H9 (cell line): ENCODE measurements at regions not wholly inside any gene's neighbourhood (a gene's known extent, or its start where the extent isn't known, plus 50 kb on each side); places are given as distances from the start of the nearest gene placed in this dataset.

Experiments used
- DNase-seq: peaks from one replicate; pipeline ENCODE4 v3.0.0-alpha.2; 2017
- H2AFZ ChIP-seq: one replicate; pipeline ENCODE4 v1.6.1; 2013; ENCODE audit warnings: mild to moderate bottlenecking, low read length, control low read depth, moderate library complexity
- H2AK5ac ChIP-seq: 2 replicates; pipeline ENCODE4 v1.6.1; 2013; ENCODE audit warnings: low read length, control low read depth, mixed read lengths; ENCODE audit not compliant: insufficient read length
- H2BK120ac ChIP-seq: one replicate; pipeline ENCODE4 v1.6.1; 2013; ENCODE audit warnings: low read depth, mild to moderate bottlenecking, low read length, control low read depth, inconsistent platforms; ENCODE audit not compliant: poor library complexity, severe bottlenecking
- H2BK12ac ChIP-seq: 2 replicates; pipeline ENCODE4 v1.6.1; 2013; ENCODE audit warnings: low read length, control low read depth, mixed read lengths, low read depth; ENCODE audit not compliant: insufficient read length
- H2BK15ac ChIP-seq: 2 replicates; pipeline ENCODE4 v1.6.1; 2013; ENCODE audit warnings: low read depth, low read length, control low read depth
- H2BK20ac ChIP-seq: one replicate; pipeline ENCODE4 v1.6.1; 2013; ENCODE audit warnings: low read depth, mild to moderate bottlenecking, low read length, control low read depth, inconsistent platforms; ENCODE audit not compliant: poor library complexity, severe bottlenecking
- H2BK5ac ChIP-seq: 2 replicates; pipeline ENCODE4 v1.6.1; 2013; ENCODE audit warnings: low read length, control low read depth, mixed read lengths; ENCODE audit not compliant: insufficient read length
- H3K14ac ChIP-seq: 2 replicates; pipeline ENCODE4 v1.6.1; 2013; ENCODE audit warnings: low read length, control low read depth; ENCODE audit not compliant: insufficient read depth
- H3K18ac ChIP-seq: 2 replicates; pipeline ENCODE4 v1.6.1; 2013; ENCODE audit warnings: low read depth, mild to moderate bottlenecking, mixed read lengths, low read length, control low read depth; ENCODE audit not compliant: insufficient read length
- H3K23ac ChIP-seq: 2 replicates; pipeline ENCODE4 v1.6.1; 2013; ENCODE audit warnings: low read length, control low read depth, mixed read lengths, low read depth; ENCODE audit not compliant: insufficient read length
- H3K23me2 ChIP-seq: 2 replicates; pipeline ENCODE4 v1.6.1; 2013; ENCODE audit warnings: low read depth, mild to moderate bottlenecking, mixed read lengths, low read length, control low read depth; ENCODE audit not compliant: insufficient read length, poor library complexity, severe bottlenecking
- H3K27ac ChIP-seq: 2 replicates; pipeline ENCODE4 v1.5.1; 2013; ENCODE audit warnings: low read length, control low read depth, mixed read lengths, low read depth; ENCODE audit not compliant: insufficient read length
- H3K27me3 ChIP-seq: 2 replicates; pipeline ENCODE4 v1.6.1; 2013; ENCODE audit warnings: low read length, control low read depth, inconsistent platforms; ENCODE audit not compliant: insufficient read depth
- H3K4ac ChIP-seq: 2 replicates; pipeline ENCODE4 v1.6.1; 2013; ENCODE audit warnings: low read depth, mild to moderate bottlenecking, control low read depth, inconsistent platforms, low read length, moderate library complexity
- H3K4me1 ChIP-seq: 2 replicates; pipeline ENCODE4 v1.6.1; 2013; ENCODE audit warnings: low read length, control low read depth, inconsistent platforms; ENCODE audit not compliant: insufficient read depth
- H3K4me2 ChIP-seq: 2 replicates; pipeline ENCODE4 v1.6.1; 2013; ENCODE audit warnings: low read length, control low read depth, mixed read lengths; ENCODE audit not compliant: insufficient read length, insufficient read depth
- H3K56ac ChIP-seq: 2 replicates; pipeline ENCODE4 v1.6.1; 2013; ENCODE audit warnings: low read depth, mild to moderate bottlenecking, mixed read lengths, low read length, control low read depth; ENCODE audit not compliant: insufficient read length
- H3K79me1 ChIP-seq: 2 replicates; pipeline ENCODE4 v1.6.1; 2013; ENCODE audit warnings: low read depth, mild to moderate bottlenecking, moderate library complexity, low read length, control low read depth, inconsistent platforms; ENCODE audit not compliant: insufficient read depth, poor library complexity, severe bottlenecking
- H3K79me2 ChIP-seq: 2 replicates; pipeline ENCODE4 v1.6.1; 2013; ENCODE audit warnings: low read length, control low read depth, inconsistent platforms; ENCODE audit not compliant: insufficient read depth
- H3K9ac ChIP-seq: 2 replicates; pipeline ENCODE4 v1.6.1; 2013; ENCODE audit warnings: low read length, control low read depth, mixed read lengths; ENCODE audit not compliant: insufficient read length; ENCODE audit errors: extremely low read depth
- H3K9me3 ChIP-seq: one replicate; pipeline ENCODE4 v1.6.1; 2013; ENCODE audit warnings: low read depth, low read length, inconsistent platforms; ENCODE audit not compliant: control insufficient read depth
- H3T11ph ChIP-seq: one replicate; pipeline ENCODE4 v1.6.1; 2013; ENCODE audit warnings: mild to moderate bottlenecking, low read length, control low read depth, inconsistent platforms
- H4K20me1 ChIP-seq: one replicate; pipeline ENCODE4 v1.6.1; 2013; ENCODE audit not compliant: control insufficient read depth, insufficient read length, insufficient read depth
- H4K5ac ChIP-seq: 2 replicates; pipeline ENCODE4 v1.6.1; 2013; ENCODE audit warnings: low read depth, mild to moderate bottlenecking, mixed read lengths, low read length, control low read depth; ENCODE audit not compliant: insufficient read length
- H4K8ac ChIP-seq: replicated peaks from 2 replicates; pipeline ENCODE4 v1.6.1; 2013; ENCODE audit warnings: low read length, control low read depth, mixed read lengths, low read depth; ENCODE audit not compliant: insufficient read length
- H4K91ac ChIP-seq: 2 replicates; pipeline ENCODE4 v1.6.1; 2013; ENCODE audit warnings: low read depth, mild to moderate bottlenecking, moderate library complexity, mixed read lengths, low read length, control low read depth; ENCODE audit not compliant: insufficient read length
- H3K27ac Mint-ChIP-seq, 3 experiments: 2 replicates in 2 of 3; 3 replicates in 1 of 3; pipeline ENCODE4 v1.8.0; 2020 to 2021; ENCODE audit warnings: mixed read lengths in 3 of 3, mild to moderate bottlenecking in 1 of 3, moderate library complexity in 1 of 3
- H3K27me3 Mint-ChIP-seq: 2 replicates; pipeline ENCODE4 v1.8.0; 2021; ENCODE audit warnings: low read depth, mild to moderate bottlenecking, moderate library complexity, mixed read lengths
- H3K36me3 Mint-ChIP-seq, 3 experiments: 2 replicates in 2 of 3; 3 replicates in 1 of 3; pipeline ENCODE4 v1.8.0; 2020 to 2021; ENCODE audit warnings: low read depth in 3 of 3, mixed read lengths in 3 of 3; ENCODE audit not compliant: insufficient read depth in 1 of 3
- H3K4me1 Mint-ChIP-seq, 2 experiments: 2 replicates each; pipeline ENCODE4 v1.8.0; 2020; ENCODE audit warnings: mixed read lengths in 2 of 2
- H3K4me3 Mint-ChIP-seq, 2 experiments: 2 replicates in 1 of 2; 3 replicates in 1 of 2; pipeline ENCODE4 v1.8.0; 2020 to 2021; ENCODE audit warnings: mild to moderate bottlenecking in 2 of 2, mixed read lengths in 2 of 2, moderate library complexity in 1 of 2
- H3K9me3 Mint-ChIP-seq, 2 experiments: 2 replicates in 1 of 2; 3 replicates in 1 of 2; pipeline ENCODE4 v1.8.0; 2020; ENCODE audit warnings: mild to moderate bottlenecking in 2 of 2, mixed read lengths in 2 of 2, moderate library complexity in 1 of 2
- WGBS: extraction: QIAGEN DNeasy Blood & Tissue Kit; methylation state at CpG from one replicate; pipeline ENCODE4 v1.1.7; 2013; ENCODE audit warnings: missing lambda C conversion rate, low lambda C conversion rate, mixed read lengths; ENCODE audit not compliant: insufficient read length; ENCODE audit errors: extremely low coverage; 5-methylcytosine and 5-hydroxymethylcytosine counted together
- TF ChIP-seq, protein P1 (sequence below): fragments of 200-600 bp; sonication (generic); conservative IDR thresholded peaks from 3 replicates; pipeline ENCODE4 v1.8.0; 2021; ENCODE audit warnings: antibody characterized with exemption, mild to moderate bottlenecking

DNA sequence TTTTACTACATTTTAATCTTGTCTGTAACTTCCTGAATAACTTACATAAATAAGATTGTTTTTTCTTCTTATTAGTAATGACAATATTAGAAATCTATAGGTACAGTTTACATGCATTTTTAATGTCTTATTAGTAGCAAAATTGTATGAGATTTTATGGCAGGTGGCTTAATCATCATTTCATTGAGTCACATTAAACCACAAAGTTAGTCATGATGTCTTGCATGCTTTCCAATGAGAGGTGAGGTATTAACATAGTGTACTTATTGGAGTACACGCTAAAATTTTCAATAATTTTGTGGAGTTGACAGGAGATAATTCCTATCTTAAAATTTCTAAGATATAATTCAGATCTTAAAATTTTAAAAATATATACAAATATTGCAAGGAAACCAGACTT is 989.6 kb upstream of the ARRDC3 start:
- Histone ChIP-seq H3K4me2 (no peak overlapping the region), H3K79me2 (no peaks in the 10 kb centered on the region), H3K9me3 (no peaks in the 10 kb centered on the region), H3K56ac (no peak overlapping the region), H3K27me3 (no peaks in the 10 kb centered on the region), H3K4ac (no peak overlapping the region), H3K9ac (no peak overlapping the region), H3K23me2 (no peaks in the 10 kb centered on the region), H2BK5ac (no peak overlapping the region), H3T11ph (no peak overlapping the region), H4K20me1 (no peaks in the 10 kb centered on the region), H4K5ac (no peak overlapping the region), H2BK120ac (no peak overlapping the region), H3K18ac (no peak overlapping the region), H4K8ac (no peak overlapping the region), H3K14ac (no peak overlapping the region), H2AFZ (no peak overlapping the region), H3K4me1 (no peaks in the 10 kb centered on the region), H3K27ac (no peak overlapping the region), H2AK5ac (no peak overlapping the region), H3K23ac (no peak overlapping the region), H2BK15ac (no peak overlapping the region), H2BK12ac (no peak overlapping the region), H2BK20ac (no peak overlapping the region), H4K91ac (no peak overlapping the region), H3K79me1 (no peaks in the 10 kb centered on the region)
- Mint-ChIP-seq H3K4me1 (peaks cover 6 to 10% of the 10 kb centered on the region in 2 experiments; a peak in 3 of 4 replicates), H3K36me3 (peaks cover 0 to 2% (median 0%) of the 10 kb centered on the region in 3 experiments; a peak in 1 of 7 replicates), H3K27me3 (no peaks in the 10 kb centered on the region), H3K4me3 (no peak overlapping the region), H3K27ac (no peak overlapping the region), H3K9me3 (no peaks in the 10 kb centered on the region; a peak in 1 of 5 replicates)
- TF ChIP-seq, protein P1, sequence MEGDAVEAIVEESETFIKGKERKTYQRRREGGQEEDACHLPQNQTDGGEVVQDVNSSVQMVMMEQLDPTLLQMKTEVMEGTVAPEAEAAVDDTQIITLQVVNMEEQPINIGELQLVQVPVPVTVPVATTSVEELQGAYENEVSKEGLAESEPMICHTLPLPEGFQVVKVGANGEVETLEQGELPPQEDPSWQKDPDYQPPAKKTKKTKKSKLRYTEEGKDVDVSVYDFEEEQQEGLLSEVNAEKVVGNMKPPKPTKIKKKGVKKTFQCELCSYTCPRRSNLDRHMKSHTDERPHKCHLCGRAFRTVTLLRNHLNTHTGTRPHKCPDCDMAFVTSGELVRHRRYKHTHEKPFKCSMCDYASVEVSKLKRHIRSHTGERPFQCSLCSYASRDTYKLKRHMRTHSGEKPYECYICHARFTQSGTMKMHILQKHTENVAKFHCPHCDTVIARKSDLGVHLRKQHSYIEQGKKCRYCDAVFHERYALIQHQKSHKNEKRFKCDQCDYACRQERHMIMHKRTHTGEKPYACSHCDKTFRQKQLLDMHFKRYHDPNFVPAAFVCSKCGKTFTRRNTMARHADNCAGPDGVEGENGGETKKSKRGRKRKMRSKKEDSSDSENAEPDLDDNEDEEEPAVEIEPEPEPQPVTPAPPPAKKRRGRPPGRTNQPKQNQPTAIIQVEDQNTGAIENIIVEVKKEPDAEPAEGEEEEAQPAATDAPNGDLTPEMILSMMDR, result no peak
- no CpG with 5 or more reads among the region's 1 CpG for WGBS
- DNase-seq, result no peak
